Left lung (tissue), 4 donors: ENCODE measurements at regions not wholly inside any gene's neighbourhood (a gene's known extent, or its start where the extent isn't known, plus 50 kb on each side); places are given as distances from the start of the nearest gene placed in this dataset.
"Not testable (repeated sequence)": the region's sequence is repeated elsewhere in the genome, so short reads cannot be mapped to it uniquely, and the experiment has no call there.

Experiments used
- ATAC-seq: fragments of 200-7000 bp; cut with Tn5 transposase; one replicate; pipeline ENCODE4 v1.9.1; 2020; ENCODE audit warnings: moderate library complexity
- DNase-seq, 4 donors: peaks; one replicate each; pipeline ENCODE4 v3.0.0-alpha.2; 2013 to 2020
- H3K27ac ChIP-seq, 2 donors: fragments of 200-600 bp; sonication (generic) in 1 of 2; one replicate each; pipeline versions ENCODE4 v1.5.0 to v1.8.0; 2020 to 2021
- H3K27me3 ChIP-seq, 2 donors: fragments of 200-600 bp; sonication (generic) in 1 of 2; one replicate each; pipeline versions ENCODE4 v1.5.0 to v1.8.0; 2020 to 2021
- H3K36me3 ChIP-seq, 2 donors: fragments of 200-600 bp; sonication (generic) in 1 of 2; one replicate each; pipeline versions ENCODE4 v1.5.0 to v1.8.0; 2020 to 2021
- H3K4me1 ChIP-seq, 2 donors: fragments of 200-600 bp; one replicate each; pipeline ENCODE4 v1.8.0; 2021
- H3K4me3 ChIP-seq, 2 donors: fragments of 200-600 bp; sonication (generic) in 1 of 2; one replicate each; pipeline versions ENCODE4 v1.5.0 to v1.8.0; 2020 to 2021; ENCODE audit warnings: mild to moderate bottlenecking in 1 of 2
- H3K9me3 ChIP-seq, 2 donors: fragments of 200-600 bp; sonication (generic) in 1 of 2; one replicate each; pipeline versions ENCODE4 v1.5.0 to v1.8.0; 2020 to 2021
- intact Hi-C, 2 donors: fragments of 100-400 bp; cut with DNase I; formaldehyde crosslinking; loops; one replicate each; pipeline versions ENCODE4 v1.11.2 to v1.14.2; 2022
- donor health status: DM: no; HTN: yes; CAD: no.
- donor health status: DM: no; HTN: no; CAD: no.

DNA sequence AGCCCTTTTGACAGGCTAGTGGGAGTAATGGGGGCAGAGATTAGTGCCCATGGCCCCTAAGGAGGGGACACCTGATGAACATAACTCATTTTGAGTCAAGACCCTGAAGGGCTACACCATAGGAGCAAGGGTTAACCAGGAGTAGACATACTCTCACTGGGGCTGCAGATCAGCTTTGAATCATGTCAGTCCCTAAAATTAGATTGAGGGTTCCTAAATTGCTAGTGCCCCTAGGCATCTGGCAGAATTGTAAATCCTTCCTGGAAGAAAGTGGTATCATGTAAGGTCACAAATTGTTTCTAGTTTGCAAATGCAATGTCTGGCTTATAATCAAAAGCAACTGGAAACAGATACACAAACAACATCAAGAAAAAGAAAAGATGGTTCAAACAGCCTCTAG is 52.1 kb upstream of the LRRC37A2 start:
- DNase-seq, intact Hi-C loops, H3K4me1 ChIP-seq, H3K4me3 ChIP-seq, H3K27ac ChIP-seq, H3K36me3 ChIP-seq, H3K9me3 ChIP-seq, H3K27me3 ChIP-seq, ATAC-seq: not testable (repeated sequence)

DNA sequence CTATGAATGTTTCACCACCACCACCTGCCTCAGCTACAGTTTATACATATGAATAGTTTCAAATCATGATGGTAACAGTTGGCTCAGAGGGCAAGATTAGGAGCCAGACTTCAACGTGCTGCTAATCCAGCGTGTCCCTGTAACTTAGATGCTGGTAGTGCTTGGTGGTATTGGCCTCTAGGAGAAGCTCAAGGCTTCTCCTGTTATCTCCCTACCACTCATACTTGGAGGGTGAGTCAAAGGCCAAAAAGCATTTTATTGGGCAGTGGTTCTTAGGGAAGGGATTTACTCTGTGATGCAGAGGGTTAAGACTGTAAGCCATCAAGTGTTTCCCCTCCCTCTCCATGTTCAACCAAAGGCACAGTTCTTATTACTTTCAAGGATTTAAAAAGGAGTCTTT is 57.2 kb upstream of the LRRC37A2 start:
- H3K4me3 ChIP-seq, intact Hi-C loops, H3K9me3 ChIP-seq, H3K4me1 ChIP-seq, H3K36me3 ChIP-seq, DNase-seq, H3K27me3 ChIP-seq, H3K27ac ChIP-seq, ATAC-seq: not testable (repeated sequence)

DNA sequence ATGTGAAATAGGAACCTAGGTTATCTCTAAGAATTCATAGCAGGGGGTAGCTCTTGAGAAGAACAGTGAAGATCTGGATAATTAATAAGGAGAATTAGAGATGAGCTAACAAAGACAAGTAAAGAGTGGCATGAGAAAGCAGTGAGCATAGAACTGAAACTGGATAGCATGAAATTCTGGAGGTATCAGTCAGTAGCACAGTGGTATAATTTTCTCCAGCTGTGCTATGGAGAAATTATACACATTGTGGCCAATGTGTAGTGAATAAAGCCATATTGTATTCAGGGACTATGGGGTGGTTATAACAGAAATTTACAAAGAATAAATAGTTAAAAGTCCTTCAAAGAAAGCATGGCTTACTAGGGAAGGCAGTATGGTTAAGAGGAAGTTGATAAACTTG is 57.7 kb upstream of the LRRC37A2 start:
- H3K4me3 ChIP-seq, H3K27ac ChIP-seq, H3K4me1 ChIP-seq, H3K9me3 ChIP-seq, ATAC-seq, DNase-seq, intact Hi-C loops, H3K36me3 ChIP-seq, H3K27me3 ChIP-seq: not testable (repeated sequence)

DNA sequence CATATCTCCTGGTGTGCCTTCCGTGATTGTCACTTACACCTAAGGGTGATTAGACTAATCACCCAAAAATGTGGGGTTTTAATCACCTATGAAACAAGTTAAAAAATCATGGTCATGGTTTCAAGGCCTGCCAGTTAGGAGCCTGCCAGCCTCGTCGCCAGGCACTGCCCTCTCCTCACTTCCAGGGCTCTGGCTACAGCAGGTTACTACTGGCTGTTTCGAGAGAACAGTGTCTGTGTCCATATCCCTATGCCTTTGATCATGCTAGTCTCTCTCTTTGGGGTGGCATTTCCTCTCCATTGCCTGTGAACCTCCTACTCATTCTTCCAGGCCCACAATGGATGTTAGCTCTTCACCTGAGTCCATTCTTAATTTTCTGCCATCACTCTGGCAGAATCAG is 59.2 kb upstream of the LRRC37A2 start:
- H3K27ac ChIP-seq, H3K9me3 ChIP-seq, ATAC-seq, H3K4me3 ChIP-seq, H3K4me1 ChIP-seq, H3K36me3 ChIP-seq, intact Hi-C loops, DNase-seq, H3K27me3 ChIP-seq: not testable (repeated sequence)

DNA sequence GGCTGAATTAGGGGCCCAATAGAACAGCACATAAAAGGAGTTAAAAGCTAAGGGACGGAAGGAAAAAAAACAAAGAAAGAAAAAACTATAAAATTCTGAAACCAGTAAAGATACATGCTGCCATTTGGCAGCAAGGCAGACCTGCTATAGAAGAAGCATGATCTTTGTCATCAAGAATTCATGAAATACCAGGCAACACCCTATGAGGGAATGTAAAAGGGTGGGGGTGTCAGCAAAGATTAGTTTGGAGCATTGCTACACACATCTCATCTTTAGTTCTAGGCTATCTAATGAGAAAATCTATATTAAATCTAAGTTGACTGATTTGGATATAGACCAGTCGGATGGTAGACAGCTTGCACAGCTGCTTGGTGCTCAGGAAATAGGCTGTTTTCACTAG is 66.4 kb upstream of the LRRC37A2 start:
- ATAC-seq, result peak; percentile 41
- H3K4me3 ChIP-seq, DNase-seq, H3K27ac ChIP-seq, H3K9me3 ChIP-seq, intact Hi-C loops, H3K4me1 ChIP-seq, H3K27me3 ChIP-seq, H3K36me3 ChIP-seq: not testable (repeated sequence)

DNA sequence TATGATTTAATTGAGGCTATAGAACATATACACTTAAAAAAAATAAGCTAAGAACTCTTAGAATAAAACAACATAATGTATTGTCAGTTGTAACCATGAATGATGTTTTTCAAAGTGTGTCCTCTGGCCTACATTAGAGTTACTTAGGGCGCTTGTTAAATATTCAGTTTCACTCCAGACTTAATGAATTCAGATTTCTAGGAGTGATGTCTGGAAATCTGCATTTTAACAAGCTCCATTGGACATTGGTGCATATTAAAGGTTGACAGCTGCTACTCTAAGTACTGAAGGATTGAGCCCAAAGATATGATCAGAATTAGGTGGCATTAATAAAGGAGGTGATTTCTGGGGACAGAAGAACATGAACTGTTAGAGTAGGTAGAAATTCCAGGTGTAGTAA is 66.9 kb upstream of the LRRC37A2 start:
- H3K27ac ChIP-seq, H3K27me3 ChIP-seq, H3K36me3 ChIP-seq, H3K9me3 ChIP-seq, H3K4me3 ChIP-seq, DNase-seq, intact Hi-C loops, H3K4me1 ChIP-seq, ATAC-seq: not testable (repeated sequence)

DNA sequence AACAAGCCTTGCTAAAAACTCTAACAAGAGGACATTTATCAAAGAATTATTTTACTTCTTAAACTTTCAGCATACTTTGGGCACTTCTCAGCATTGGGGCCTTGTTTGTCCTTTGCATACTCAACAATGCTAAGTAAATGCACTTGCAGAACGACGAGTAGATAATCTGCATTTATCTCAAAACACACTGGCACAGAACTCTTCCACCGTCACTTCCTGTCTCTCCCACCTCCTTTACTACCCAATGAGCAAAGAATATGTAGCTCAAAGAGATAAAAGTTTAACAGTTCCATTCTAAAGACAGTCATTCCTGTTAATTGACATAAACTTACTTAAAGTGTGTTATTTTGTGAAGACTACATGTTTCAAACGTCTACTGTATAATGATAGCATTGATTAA is 70.1 kb upstream of the LRRC37A2 start:
- intact Hi-C loops, H3K9me3 ChIP-seq, H3K27me3 ChIP-seq, H3K4me1 ChIP-seq, H3K36me3 ChIP-seq, H3K27ac ChIP-seq, DNase-seq, ATAC-seq, H3K4me3 ChIP-seq: not testable (repeated sequence)

DNA sequence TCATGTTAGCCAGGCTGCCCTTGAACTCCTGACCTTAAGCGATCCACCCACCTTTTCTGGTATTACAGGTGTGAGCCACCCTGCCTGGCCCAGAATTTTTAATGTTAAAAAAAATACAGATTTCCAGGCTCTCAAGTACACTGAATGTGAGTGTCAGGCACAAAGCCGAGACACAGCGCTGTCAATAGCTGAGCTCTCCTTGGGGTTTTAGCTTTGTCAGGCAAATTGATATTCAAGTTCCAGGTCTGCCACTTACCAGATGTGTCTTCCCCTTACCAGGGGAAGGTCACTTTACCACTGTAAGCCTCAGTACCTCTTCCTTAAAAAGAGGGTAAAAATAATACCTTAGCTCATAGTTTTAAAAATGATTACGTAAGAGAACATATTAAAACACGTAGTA is 71.6 kb upstream of the LRRC37A2 start:
- H3K36me3 ChIP-seq, H3K9me3 ChIP-seq, H3K27ac ChIP-seq, H3K4me3 ChIP-seq, intact Hi-C loops, ATAC-seq, H3K27me3 ChIP-seq, DNase-seq, H3K4me1 ChIP-seq: not testable (repeated sequence)

DNA sequence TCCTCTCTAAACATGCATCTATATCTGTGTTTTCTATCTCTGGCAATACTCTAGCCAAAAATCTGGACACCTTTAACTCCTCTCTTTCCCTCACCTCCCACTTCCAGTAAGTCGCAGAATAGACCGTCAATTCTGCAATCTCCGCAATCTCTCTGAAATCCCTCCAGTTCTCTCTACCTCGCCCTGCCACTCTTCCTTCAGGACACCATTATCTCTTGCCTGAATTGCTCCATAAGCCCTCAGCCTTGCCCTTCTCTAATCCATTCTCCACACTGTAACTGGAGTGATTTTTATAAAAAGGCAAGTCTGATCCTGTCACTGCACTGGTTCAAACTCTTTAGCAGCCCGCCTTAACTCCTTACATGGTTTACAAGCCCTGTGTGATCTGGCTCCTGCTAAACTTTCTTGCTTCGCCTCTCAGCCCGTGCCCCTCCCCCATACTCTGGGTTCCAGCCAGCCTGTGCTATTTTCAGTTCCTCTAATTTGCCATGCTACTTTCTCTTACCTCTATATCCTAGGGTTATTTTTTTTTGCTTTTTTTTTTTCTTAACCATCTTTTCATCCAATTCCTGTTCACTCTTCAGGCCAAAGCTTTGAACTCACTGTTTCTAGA is 73.0 kb upstream of the ARL17B start:
- ATAC-seq, result peak; percentile 26
- H3K4me1 ChIP-seq, H3K27ac ChIP-seq, DNase-seq, H3K27me3 ChIP-seq, H3K9me3 ChIP-seq, intact Hi-C loops, H3K36me3 ChIP-seq, H3K4me3 ChIP-seq: not testable (repeated sequence)

DNA sequence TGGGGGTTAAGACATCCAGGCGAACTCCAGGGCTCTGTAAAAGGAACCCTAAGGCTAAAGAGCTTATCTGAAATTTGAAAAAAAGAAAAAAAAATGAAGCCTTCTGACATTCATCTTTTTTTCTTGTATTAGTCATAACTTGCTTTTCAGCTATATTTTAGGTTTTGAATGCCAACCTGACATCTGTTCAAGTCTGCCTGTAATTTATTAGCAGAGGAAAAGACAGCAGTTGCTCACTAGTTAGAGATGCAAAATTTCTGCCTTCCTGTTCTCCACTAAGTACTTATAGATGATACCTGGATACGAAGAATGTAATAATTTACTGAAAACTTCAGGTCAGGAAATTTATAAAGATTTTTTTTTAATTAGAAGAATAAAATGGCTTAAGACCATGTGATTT is 68.7 kb upstream of the ARL17B start:
- H3K4me3 ChIP-seq, H3K36me3 ChIP-seq, H3K9me3 ChIP-seq, DNase-seq, H3K4me1 ChIP-seq, H3K27me3 ChIP-seq, H3K27ac ChIP-seq, ATAC-seq, intact Hi-C loops: not testable (repeated sequence)

DNA sequence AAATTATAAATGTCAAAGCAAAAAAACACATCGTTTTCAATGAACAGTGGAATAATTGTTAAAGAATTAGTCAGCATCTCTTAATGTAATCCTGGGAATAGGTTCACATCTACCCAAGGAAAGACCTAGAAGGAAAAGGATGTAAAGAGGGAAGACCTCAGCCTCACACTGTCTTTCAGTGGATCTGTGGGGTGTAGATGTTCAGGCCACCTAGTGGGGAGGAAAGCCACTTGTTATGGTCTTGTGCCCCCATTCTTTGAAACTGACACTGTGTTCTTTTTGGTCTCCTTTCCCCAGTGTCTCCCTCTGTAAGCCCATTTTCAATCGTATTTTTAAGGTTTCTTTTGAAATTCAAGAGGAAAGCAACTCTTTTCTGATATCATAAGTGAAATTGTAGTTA is 68.1 kb upstream of the ARL17B start:
- intact Hi-C loops, H3K9me3 ChIP-seq, H3K4me3 ChIP-seq, H3K27ac ChIP-seq, DNase-seq, H3K27me3 ChIP-seq, H3K4me1 ChIP-seq, H3K36me3 ChIP-seq, ATAC-seq: not testable (repeated sequence)
